ENCODE measurements at regions not wholly inside any gene's neighbourhood (a gene's known extent, or its start where the extent isn't known, plus 50 kb on each side); places are given as distances from the start of the nearest gene placed in this dataset.

DNA sequence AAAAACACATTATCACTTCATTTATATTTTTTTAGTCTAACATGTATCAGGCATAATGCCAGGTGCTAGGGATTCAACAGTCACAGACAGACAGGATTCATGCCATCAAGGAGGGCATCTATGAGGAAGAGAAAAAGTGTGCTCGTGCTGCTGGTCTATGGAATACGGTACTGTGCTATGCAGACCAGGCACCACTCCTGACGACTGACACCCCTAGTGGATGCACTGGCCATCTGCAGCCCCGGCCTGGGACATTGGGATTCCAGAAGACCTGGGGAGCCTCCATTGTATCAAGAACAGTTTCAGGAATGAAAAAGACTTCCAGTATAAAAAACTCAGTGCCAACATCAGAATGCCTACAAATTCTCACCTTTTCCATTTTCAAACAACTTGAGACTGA, 94.0 kb downstream of the KLF12 start:
- no peak for DNase-seq

DNA sequence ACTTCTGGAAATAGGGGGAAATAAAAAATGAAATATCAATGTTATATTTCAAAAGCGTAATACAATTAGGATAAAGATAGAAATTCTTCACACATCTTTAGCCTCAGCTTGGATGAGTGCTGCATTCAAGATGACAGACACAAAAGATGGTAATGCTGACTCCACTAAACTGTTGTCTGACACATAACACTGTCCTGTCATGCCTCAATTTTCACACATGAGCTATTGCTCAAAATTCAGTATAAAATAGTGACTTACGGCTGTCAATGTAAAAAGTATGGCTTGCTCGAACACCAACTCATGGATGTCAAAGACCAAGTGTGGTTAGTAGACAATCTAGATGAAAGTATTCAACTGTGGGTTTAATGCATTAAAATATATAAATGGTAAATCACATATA, 94.5 kb downstream of the KLF12 start:
- DNase-seq, result no peak

DNA sequence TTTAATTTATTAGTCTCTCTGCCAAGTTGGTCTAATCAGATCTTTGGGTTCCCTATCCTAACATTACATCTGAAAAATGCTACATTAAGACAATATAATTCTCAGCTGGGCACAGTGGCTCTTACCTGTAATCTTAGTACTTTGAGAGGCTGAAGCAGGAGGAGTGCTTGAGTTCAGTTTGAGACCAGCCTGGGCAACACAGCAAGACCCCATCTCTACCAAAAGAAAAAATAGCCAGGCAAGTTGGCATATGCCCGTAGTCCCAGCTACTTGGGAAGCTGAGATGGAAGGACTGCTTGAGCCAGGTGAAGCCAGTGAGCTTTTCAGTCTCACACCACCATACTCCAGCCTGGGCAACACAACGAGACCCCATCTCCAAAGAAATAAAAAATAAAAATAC, 95.0 kb downstream of the KLF12 start:
- DNase-seq, result no peak

DNA sequence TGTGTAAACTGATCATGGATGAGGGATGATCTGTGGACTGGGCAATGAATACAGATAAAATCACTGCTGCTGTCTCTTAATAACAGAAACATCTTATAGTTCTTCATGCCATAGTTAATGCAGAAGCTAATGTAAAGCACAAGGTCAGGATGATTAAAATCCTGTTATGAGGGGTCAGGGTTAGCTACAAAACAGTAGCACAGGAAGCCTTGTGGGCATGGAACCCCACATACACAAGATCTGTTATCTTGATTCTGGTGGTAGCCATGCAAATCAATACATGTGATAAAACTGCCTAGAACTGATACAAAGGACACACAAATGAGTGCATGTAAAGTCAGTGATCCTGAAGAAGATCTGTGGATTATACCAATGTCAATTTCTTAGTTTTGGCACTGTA, 96.4 kb downstream of the KLF12 start:
- DNase-seq, result no peak

DNA sequence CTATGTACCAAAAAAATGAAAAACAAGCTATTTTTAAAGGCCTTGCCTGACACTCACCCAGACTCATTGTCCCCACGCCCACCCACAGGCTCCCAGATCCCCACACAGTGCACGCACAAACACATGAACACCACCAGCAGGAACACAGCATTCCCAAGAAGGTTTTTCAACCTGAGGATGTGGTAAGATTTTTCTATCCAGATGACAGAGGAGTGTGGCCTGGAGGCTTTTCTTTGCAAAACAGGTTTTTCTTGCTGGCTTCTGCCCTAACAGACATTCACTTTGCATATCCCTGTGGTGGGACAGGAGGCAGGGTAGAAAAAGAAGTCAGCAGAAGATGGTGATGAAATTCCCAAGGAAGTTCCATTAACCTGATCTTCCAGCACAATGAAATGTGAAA, 97.8 kb downstream of the KLF12 start:
- DNase-seq, result no peak

DNA sequence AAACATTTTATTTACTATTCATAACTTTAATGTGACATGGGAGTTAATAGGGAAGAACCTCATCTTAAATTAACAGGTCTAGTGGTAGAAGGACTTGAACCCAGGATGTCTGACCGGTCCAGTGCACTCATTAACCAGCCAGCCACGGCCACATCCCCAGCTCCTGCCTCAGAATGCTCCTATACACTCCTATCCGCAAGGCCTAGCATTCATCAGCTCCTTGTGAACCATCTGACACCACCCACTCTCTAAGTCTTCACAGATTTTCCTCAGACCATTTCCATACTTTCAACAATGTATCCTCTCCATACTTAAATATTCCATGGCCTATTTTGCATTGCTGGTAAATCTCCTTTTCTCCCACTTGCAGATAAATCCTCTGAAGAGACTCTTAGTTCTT, 98.3 kb downstream of the KLF12 start:
- no peak for DNase-seq

DNA sequence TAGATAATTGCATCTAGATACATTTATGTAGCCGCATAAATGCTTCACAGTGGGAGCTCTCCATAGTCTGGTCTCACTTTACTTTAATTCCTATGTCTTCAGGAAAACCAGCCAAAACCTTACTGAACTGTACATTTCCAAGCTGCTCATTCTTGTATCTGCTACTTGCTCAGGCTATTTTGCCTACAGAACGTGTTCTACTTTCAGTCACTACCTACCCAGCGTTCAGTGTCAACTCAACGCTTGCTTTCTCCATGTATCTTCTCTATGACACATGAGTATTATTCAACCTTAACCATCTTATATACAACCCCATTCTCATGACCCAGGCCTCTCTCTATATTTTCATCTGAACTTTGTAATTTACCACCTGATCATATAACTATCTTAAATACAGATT, 101.9 kb downstream of the KLF12 start:
- no peak for DNase-seq

DNA sequence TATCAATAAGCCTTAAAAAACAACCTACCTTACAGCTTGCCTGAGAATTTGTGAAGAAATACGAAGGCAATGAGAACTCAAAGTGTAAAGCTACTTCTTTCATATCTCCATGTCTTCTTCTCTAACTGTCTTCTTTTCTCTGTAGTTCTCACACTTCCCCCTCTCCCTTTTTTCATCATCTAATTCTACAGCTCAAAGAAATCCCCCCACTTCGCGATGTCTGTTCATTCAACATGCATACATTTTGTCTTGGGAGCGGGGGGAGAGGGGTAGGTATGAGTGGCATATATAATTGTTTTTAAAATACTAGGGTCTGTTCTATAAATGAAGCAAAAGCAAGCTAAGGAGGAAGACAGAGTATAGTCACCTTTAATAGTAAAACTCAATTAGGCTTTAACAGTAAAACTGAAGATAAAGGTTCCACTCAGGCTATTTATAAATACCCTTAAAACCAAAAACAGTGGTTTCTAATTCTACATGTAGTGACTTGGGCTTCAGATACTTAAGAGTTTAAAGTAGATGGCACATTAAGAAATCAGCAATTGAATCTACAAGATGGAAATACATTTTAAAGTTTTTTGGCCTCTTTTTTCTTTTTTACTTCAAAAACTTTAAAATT, 106.9 kb downstream of the KLF12 start:
- DNase-seq, result no peak

DNA sequence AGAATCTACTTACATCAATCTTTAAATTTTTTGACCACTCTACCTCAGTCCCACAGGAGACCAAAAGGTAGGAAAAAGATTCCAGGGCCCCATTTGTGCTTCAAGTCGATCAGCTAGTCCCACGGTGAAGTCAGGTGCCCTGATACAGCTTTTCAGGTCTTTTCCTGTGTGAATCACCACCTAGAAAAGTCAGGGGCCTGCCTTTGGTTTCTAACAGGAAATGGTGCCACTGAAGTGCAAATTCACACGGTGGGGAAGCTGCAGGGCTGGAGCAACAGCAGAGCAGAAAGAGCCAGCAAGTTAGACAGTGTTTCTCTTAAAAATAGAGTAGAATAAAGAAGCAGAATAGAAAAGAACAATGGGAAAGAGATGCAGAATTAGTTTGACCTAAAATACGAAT, 107.5 kb downstream of the KLF12 start:
- DNase-seq, result no peak

DNA sequence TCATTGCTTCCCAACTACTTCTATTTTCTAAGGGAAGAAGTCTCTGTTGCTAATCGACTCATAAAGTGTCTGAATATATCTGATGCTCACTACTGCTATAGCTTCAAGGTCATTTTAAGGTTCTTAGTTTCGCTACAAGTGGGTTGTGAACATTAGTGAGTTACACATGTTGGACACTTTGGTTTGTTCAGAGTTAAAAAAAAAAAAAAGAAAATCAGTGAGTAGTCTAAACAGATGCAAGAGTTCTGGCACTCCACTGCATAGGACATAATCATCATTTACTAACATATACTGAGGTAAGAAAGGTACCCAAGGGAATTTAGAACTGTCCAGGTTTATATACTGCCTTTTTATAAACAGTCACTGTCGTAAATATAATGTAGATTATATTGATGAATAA, 108.8 kb downstream of the KLF12 start:
- no peak for DNase-seq

DNA sequence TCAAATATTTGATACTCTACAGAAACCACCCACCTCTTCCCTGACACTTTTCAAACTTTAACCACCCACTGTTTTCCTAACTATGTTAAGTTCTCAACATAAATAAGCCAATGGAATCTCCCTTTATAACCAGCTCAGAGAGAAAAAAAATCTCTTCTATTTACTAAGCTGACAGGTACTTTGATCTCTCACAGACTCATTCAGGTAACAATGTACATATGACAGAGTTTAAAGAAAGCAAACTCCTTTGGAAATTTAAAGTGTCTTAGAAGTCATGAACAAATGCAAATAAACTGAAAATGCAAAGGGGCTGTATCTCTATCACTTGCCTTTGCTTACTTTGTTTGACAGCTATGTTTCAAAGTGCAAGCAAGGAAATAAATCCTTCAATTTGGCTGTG, 109.3 kb downstream of the KLF12 start:
- no peak for DNase-seq

DNA sequence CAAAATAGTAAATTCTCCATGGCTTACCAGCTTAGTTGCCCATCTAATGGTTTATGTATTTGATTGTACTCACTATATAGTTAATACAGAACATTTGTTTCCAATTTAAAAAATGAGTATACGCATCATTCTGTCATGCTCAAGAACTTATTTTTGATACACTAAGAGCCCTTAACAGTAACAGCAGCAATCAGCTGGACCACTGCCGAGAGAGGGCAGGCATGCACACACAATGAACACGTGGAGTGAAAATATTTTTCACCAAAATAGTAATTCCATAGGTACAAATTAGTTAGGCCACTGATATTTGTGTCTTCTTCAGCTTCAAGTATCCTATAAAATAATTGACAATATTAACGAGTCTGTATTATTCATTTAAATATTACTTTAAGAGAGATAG, 109.9 kb downstream of the KLF12 start:
- DNase-seq, result no peak

DNA sequence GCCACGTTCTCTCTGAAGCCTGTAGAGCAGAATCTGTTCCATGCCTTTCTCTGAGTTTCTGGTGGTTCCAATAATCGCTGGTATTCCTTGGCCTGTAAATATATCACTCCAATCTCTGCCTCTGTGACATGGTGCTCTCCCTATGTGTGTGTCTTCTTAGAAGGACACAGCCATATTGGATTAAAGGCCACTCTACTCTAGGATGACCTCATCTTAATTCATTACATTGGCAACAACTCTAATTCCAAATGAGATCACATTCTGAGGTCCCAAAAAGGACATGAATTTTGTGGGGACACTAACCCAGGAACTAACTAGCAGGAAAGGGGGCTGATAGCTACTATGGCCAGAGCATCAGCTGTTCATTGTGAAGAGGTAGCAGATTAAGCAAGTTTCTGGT, 110.7 kb downstream of the KLF12 start:
- no peak for DNase-seq

DNA sequence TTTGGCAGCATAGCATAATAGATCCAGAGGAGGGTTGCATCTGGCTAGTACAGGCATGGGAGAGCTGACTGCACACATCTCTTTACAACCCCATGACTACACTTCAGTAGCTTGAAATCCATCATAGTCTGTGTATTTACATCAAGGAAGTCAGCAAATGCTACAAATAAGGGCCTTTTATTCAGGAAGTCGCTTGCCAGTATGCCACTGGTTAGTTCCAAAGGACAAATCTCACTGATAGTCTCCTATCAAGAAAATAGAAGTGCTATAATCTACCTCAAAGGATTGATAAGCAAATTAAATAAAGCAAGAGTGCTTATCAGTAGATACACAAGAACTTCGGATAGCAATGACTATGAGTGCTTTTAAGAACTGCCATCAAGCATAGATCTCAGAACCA, 112.7 kb downstream of the KLF12 start:
- no peak for DNase-seq

DNA sequence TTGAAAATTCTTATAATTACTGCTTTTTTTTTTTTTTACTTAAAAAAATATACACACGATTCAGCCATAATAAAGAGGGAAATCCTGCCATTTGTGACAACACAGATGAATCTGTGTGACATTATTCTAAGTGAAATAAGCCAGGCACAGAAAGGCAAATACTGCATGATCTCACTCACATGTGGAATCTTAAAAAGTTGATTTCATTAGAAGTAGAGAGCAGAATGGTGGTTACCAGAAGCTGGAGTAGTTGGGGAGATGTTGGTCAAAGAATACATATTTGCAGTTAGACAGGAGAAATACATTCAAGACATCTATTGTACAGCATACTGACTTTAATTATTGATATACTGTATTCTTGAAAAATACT, 116.2 kb downstream of the KLF12 start:
- no peak for DNase-seq

DNA sequence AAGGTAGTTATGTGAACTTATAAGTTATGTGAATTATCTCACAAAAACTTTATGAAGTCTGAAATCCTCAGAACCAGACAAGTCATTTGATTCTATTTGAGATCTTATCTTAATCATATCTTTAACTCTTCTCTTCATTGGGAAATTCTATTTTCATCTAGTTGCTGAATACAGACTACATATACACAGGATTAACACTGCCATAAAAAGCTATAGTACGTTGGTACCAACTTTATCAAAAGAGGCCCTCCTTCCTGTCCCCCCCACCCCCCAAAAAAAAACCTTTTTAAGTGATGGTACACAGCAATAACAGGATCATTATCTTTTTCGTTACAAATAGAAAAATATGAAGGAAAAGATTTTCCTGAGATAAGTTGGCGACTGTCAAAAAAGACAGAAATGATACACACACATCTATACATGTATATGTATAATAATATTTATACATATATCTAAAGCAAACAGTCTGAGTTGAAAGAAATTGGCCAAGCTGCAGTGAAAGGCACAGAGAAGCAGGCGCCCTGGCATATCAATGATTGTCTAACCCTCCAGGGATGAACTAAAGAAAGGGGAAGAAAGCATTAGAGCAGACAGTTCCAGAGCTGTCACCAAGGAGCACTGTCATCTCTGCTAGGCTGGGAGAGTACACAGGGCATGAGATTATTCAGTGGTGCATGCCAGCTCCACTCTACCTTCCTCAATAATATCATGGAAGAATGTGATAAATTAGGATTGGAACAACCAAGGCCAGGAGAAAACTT, 116.7 kb downstream of the KLF12 start:
- DNase-seq, result no peak

DNA sequence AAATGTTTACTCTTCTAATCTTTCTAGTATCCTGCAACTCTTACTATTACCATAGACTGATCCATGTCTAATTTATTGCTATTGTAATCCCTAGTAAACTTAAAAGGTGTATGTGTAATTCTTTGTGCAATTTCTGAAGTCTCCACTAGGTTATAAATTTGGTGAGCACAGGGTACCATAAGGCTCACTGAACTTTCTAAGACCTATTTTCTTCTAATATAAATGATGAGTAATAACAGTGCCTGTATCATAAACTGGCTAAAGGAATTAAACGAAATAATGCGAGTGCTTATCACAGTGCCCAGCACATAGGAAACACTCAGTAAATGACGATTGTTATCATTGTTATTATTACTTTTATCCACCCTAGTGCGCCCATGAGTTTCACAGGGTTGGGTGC, 119.1 kb downstream of the KLF12 start:
- DNase-seq, result no peak

DNA sequence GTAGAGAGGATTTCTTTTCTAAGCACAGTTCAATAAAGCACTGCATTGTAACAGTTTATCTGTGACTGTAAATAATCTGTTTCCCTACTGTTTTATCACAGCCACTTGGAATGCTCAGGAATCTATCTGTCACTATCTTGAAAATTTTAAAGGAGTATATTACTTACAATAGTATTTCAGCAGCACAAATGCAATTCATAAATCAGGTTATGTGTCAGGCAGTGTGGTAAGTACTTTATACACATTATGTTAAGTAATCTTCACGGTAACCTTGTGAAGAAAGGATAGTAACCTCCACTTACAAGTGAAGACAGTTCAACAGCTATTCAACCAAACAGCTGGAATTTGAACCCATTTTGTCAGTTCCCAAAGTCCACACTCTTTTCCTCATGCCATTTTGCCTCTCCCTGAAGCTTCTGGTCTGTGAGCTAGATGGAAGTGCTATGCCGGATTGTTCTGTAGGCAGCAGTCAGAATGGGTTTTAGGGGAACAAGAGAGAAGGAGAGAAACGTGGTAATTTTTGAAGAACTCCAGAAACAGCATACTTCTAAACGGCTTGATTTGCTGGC, 125.0 kb downstream of the KLF12 start:
- DNase-seq, result no peak

DNA sequence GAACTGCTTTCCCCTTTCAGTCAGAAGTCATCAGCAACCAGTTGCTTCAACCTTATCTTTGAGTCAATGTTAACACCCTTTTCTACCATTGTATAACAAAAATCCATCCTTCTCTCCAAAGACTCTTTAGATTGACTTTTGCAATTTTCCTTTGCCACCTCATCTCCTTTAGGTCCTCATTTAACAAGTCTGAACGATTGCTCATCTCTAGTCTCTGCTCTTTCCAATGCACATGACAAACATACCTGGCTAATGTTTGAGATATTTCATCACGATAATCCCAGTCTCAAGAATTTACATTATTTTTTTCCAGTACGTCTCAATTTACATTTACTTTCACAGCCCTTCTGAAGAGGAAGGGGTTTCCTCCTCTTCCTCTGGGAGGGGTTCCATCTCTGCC, 127.5 kb downstream of the KLF12 start:
- DNase-seq, result no peak

DNA sequence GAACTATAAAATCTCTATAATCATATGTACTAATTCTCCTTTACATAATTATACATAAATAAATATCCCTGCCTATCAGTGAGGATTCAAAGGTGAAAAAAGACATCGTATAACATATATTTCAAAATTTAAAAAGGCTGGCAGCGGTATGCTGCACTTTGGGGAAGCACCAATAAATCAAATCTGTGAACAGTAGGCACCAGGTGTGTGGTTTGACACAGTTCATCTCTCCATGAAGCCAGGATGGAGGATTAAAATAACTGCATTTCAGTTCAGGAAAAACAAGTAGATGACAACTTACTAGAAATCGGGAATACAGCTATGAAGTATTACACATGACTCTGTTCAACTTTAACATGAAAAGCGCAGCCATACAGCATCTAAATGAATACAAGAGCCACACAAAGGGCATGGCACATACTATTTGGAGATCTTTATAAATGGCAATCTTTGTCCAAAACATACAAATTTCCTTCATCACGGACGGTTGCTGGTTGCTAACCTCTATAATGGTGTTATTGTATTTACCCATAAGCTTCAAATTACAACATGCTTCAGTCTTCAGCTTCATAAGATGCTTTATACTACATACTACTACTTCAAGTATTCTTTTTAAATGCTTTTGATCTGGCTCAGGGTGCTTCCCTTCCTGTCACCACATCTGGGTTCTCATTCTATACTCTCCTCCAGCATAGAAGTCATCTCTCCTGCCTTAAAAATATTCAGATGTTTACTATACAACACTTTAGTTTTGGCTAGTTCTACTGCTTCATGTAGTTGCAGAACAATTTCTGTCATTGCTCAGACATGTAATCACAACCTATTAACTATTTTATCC, 128.7 kb downstream of the KLF12 start:
- no peak for DNase-seq

DNA sequence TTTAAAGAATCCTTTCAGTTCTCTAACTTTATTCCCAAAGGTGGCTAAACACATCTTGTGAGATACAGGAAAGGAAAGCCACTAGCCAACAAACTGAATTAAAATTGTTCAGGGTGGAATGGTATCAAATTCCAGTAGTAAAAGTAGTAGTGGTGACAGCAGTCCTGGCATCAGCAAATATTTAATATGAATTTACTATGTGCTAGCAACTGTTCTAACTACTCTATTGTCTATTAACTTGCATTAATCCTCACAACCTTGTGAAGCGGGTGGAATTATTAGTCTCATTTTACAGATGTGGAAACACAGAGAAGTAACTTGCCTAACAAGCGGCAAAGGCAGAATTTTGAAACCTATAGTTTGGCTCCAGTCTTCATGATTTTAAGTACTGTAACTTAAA, 130.1 kb downstream of the KLF12 start:
- no peak for DNase-seq

DNA sequence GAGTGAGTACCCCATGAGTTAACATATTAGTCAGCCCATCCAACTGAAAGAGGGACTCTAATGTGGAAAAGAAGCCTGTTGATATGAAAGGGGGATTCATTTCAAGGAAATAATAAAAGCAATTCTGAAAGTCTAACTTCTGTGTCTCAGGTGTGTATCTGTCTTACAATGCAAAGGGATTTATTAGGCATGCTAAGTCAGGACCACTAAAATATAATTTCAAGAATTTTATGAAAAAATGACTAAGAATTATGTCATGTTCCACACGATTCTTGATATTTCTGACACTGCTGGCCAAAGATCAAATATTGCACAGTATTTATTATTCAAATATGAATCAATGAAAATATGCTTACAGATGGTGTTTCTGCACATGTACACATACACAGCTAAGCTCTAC, 130.8 kb downstream of the KLF12 start:
- no peak for DNase-seq

DNA sequence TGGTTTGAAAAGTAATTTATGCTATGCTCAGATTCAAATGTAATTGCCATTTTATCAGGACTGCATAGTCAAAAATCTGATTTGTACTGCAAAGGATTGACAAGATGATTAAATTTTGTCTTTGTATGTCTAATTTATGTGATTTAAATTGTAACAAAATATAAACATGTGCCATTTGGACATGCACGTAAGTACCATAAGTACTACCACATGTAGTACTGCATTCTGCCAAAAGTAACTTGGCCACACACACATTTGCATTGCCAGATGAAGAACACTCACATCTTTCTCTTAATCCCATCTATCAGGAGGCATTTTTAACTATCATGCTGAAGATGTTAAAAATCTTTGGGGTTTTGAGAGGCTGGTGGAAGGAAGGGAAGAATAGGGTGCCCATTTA, 133.3 kb downstream of the KLF12 start:
- no peak for DNase-seq

DNA sequence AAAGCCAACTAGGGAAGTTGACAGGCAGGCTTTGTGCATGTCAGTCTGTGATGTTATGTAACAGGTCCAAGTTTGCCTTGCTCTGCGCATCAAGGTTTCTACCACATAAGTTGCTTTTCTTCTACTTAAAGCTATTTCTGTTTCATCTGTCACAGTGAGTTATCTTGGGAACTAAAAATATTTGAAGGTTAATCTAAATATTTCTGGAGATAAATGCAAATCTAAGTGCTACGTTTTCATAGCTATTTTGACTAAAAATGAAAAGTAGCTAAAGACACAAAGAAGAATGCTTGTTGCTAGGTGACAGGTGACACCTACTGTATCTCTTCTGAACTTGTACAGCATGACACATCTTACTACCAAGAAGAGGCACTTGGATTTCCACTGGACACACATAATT, 135.6 kb downstream of the KLF12 start:
- DNase-seq, result no peak
